Endothelial cell of umbilical vein (primary cell): ENCODE measurements at regions not wholly inside any gene's neighbourhood (a gene's known extent, or its start where the extent isn't known, plus 50 kb on each side); places are given as distances from the start of the nearest gene placed in this dataset.

Experiments
- BruUV-seq: library from RNA; stranded (reverse); fragments of 400-500 nt; replicated peaks from 2 replicates; lab custom pipeline; 2021; lab: Mats Ljungman, UMichigan
- CTCF ChIA-PET: fragments of 300-600, 350-600 bp; sonication (Branson Sonifier 250); formaldehyde crosslinking; loops from one replicate; lab custom pipeline; 2021; ENCODE audit warnings: antibody characterized with exemption, inconsistent platforms; lab: Charles Lee
- POLR2A ChIA-PET: fragments of 300-600, 350-600 bp; sonication (Branson Sonifier 250); formaldehyde crosslinking; loops from one replicate; lab custom pipeline; 2021; ENCODE audit warnings: antibody characterized with exemption, inconsistent platforms; lab: Charles Lee
- DNase-seq: peaks from one replicate; pipeline ENCODE4 v3.0.0-alpha.2; 2011; ENCODE audit warnings: low read depth, low spot score
- FAIRE-seq: peaks from 2 replicates; lab custom pipeline; 2011; peaks lifted over from hg19 to GRCh38; lab: Jason Lieb, UNC
- H2AFZ ChIP-seq: 2 replicates; pipeline ENCODE4 v1.6.0; 2012; ENCODE audit warnings: low read depth, low read length, control low read depth, inconsistent platforms
- H3K27ac ChIP-seq: 2 replicates; pipeline ENCODE4 v1.5.1; 2011; ENCODE audit warnings: low read depth, mild to moderate bottlenecking, control low read depth, low read length, moderate library complexity; ENCODE audit not compliant: insufficient read depth
- H3K27me3 ChIP-seq, 2 experiments: 2 replicates each; pipeline versions ENCODE4 v1.6.0 to v1.6.1; 2011; ENCODE audit warnings: low read length in 2 of 2, mixed read lengths in 1 of 2; ENCODE audit not compliant: control insufficient read depth in 2 of 2, insufficient read depth in 2 of 2
- H3K36me3 ChIP-seq, 2 experiments: 2 replicates in 1 of 2; 3 replicates in 1 of 2; pipeline ENCODE4 v1.5.1; 2011; ENCODE audit warnings: low read length in 2 of 2, mild to moderate bottlenecking in 1 of 2, moderate library complexity in 1 of 2; ENCODE audit not compliant: control insufficient read depth in 2 of 2, insufficient read depth in 2 of 2; ENCODE audit errors: extremely low read depth in 1 of 2
- H3K4me1 ChIP-seq: 3 replicates; pipeline ENCODE4 v1.5.1; 2011; ENCODE audit warnings: mild to moderate bottlenecking, low read length; ENCODE audit not compliant: control insufficient read depth, insufficient read depth; ENCODE audit errors: extremely low read depth
- H3K4me2 ChIP-seq: 2 replicates; pipeline ENCODE4 v1.6.1; 2011; ENCODE audit warnings: low read length, control low read depth, mixed read lengths; ENCODE audit not compliant: insufficient read depth
- H3K4me3 ChIP-seq, 3 experiments: fragments of 200-600 bp in 1 of 3; sonication (generic), shearing (Covaris generic) in 1 of 3; replicated peaks in 1 of 3; 2 replicates each; pipeline ENCODE4 v1.5.1; 2011 to 2016; ENCODE audit warnings: control low read depth in 3 of 3, low read length in 3 of 3, mild to moderate bottlenecking in 2 of 3, inconsistent platforms in 1 of 3, low read depth in 1 of 3, moderate library complexity in 1 of 3; ENCODE audit not compliant: insufficient read depth in 1 of 3
- H3K79me2 ChIP-seq: 2 replicates; pipeline ENCODE4 v1.6.0; 2012; ENCODE audit warnings: low read length, inconsistent platforms; ENCODE audit not compliant: control insufficient read depth, insufficient read depth
- H3K9ac ChIP-seq: replicated peaks from 2 replicates; pipeline ENCODE3; 2011; ENCODE audit warnings: low read length, control low read depth; ENCODE audit not compliant: insufficient read depth; ENCODE audit errors: extremely low read depth
- H3K9me1 ChIP-seq: replicated peaks from 3 replicates; pipeline ENCODE4 v1.6.0; 2011; ENCODE audit warnings: mild to moderate bottlenecking, low read length; ENCODE audit not compliant: control insufficient read depth, insufficient read depth; ENCODE audit errors: extremely low read depth
- H3K9me3 ChIP-seq: replicated peaks from 2 replicates; pipeline ENCODE4 v1.5.1; 2012; ENCODE audit warnings: low read length, inconsistent platforms; ENCODE audit not compliant: control insufficient read depth, insufficient read depth
- H4K20me1 ChIP-seq: replicated peaks from 2 replicates; pipeline ENCODE3; 2011; ENCODE audit warnings: mild to moderate bottlenecking, low read length; ENCODE audit not compliant: control insufficient read depth, insufficient read depth; ENCODE audit errors: extremely low read depth
- CTCF ChIP-seq, 2 donors: IDR thresholded peaks; 1 replicate in 1 of 2; 2 replicates in 1 of 2; pipeline ENCODE4 v1.5.1; 2011; ENCODE audit warnings: low read length in 2 of 2, mild to moderate bottlenecking in 2 of 2, moderate library complexity in 2 of 2, control low read depth in 1 of 2, inconsistent platforms in 1 of 2, low read depth in 1 of 2; ENCODE audit not compliant: insufficient read depth in 1 of 2; ENCODE audit errors: extremely low read depth in 1 of 2
- EZH2 ChIP-seq: IDR thresholded peaks from 2 replicates; pipeline ENCODE4 v1.6.1; 2012; ENCODE audit warnings: borderline replicate concordance, low read depth, mild to moderate bottlenecking, moderate library complexity, low read length, inconsistent platforms; ENCODE audit not compliant: severe bottlenecking
- FOS ChIP-seq: IDR thresholded peaks from 2 replicates; pipeline ENCODE4 v1.6.1; 2011; ENCODE audit warnings: mild to moderate bottlenecking, low read length, moderate library complexity, borderline replicate concordance; ENCODE audit not compliant: insufficient read depth
- GATA2 ChIP-seq: IDR thresholded peaks from 2 replicates; pipeline ENCODE4 v1.7.0; 2011; ENCODE audit warnings: low read depth, mild to moderate bottlenecking, moderate library complexity, mixed read lengths, low read length; ENCODE audit not compliant: insufficient read length, insufficient read depth
- JUN ChIP-seq: IDR thresholded peaks from 2 replicates; pipeline ENCODE4 v1.6.1; 2011; ENCODE audit warnings: borderline replicate concordance, low read depth; ENCODE audit not compliant: insufficient read length, insufficient read depth
- MAX ChIP-seq: IDR thresholded peaks from 2 replicates; pipeline ENCODE4 v1.6.1; 2011; ENCODE audit not compliant: insufficient read depth, insufficient read length
- MYC ChIP-seq: IDR thresholded peaks from one replicate; pipeline ENCODE4 v1.6.1; 2011; ENCODE audit warnings: mild to moderate bottlenecking, low read depth, low read length
- POLR2A ChIP-seq: IDR thresholded peaks from 2 replicates; pipeline ENCODE4 v1.6.1; 2012; ENCODE audit warnings: low read depth, mild to moderate bottlenecking, control low read depth, low read length
- POLR2AphosphoS5 ChIP-seq: IDR thresholded peaks from 2 replicates; pipeline ENCODE4 v1.6.1; 2012; ENCODE audit warnings: low read depth, mild to moderate bottlenecking, control low read depth, low read length, moderate library complexity; ENCODE audit not compliant: insufficient read depth
- dilution Hi-C: fragments of 300-500 bp; cut with MboI; formaldehyde crosslinking; loops from one replicate; pipeline ENCODE4 v1.15.0; 2019; ENCODE audit warnings: low sequenced_read_pairs; ENCODE audit not compliant: extremely low pct_ligation_motif_present
- intact Hi-C: fragments of 100-400 bp; cut with micrococcal nuclease; formaldehyde crosslinking; loops from one replicate; pipeline ENCODE4 v1.10.0; 2022

GRCh38 chr7:96887426-96887825 is 117.9 kb upstream of the DLX6 start:
- Histone ChIP-seq H3K27ac (no peak overlapping the region), H3K4me3 (no peak overlapping the region), H3K4me1 (no peaks in the 10 kb centered on the region), H3K9ac (no peak overlapping the region), H3K79me2 (no peaks in the 10 kb centered on the region), H3K27me3 (no peaks in the 10 kb centered on the region), H3K36me3 (no peaks in the 10 kb centered on the region), H3K9me3 (no peaks in the 10 kb centered on the region), H3K9me1 (no peaks in the 10 kb centered on the region), H3K4me2 (no peak overlapping the region), H2AFZ (no peak overlapping the region), H4K20me1 (no peaks in the 10 kb centered on the region)
- dilution Hi-C loops (no loop called here), intact Hi-C loops (no loop called here)
- BruUV-seq: no TSS peak
- no peak for DNase-seq
- ChIA-PET POLR2A (no interaction called here), CTCF (no interaction called here)
- FAIRE-seq: no peak
- TF ChIP-seq MYC (no peak), MAX (no peak), FOS (no peak), JUN (no peak), POLR2A (no peak), POLR2AphosphoS5 (no peak), EZH2 (no peak), CTCF (IDR thresholded peaks at IDR 0.05; ENCODE audit: extremely low read depth in 1 of 2, insufficient read depth in 1 of 2, low read depth in 1 of 2, low read length in 2 of 2) (no peak), GATA2 (no peak)
